WERI-Rb-1 (cell line): ENCODE measurements at regions not wholly inside any gene's neighbourhood (a gene's known extent, or its start where the extent isn't known, plus 50 kb on each side); places are given as distances from the start of the nearest gene placed in this dataset.

Experiments used
- DNase-seq: peaks from one replicate; pipeline ENCODE4 v3.0.0-alpha.2; 2020
- H3K27ac ChIP-seq: fragments of 250-450 bp; sonication (Bioruptor Pico); 2 replicates; pipeline ENCODE4 v1.5.1; 2020; ENCODE audit warnings: mild to moderate bottlenecking, moderate library complexity
- H3K27me3 ChIP-seq: fragments of 250-450 bp; sonication (Bioruptor Pico); 2 replicates; pipeline ENCODE4 v1.5.1; 2021; ENCODE audit warnings: mild to moderate bottlenecking, low read depth, moderate library complexity; ENCODE audit not compliant: insufficient read depth, severe bottlenecking
- H3K36me3 ChIP-seq: fragments of 250-450 bp; sonication (Bioruptor Pico); 2 replicates; pipeline ENCODE4 v1.5.1; 2020; ENCODE audit warnings: mild to moderate bottlenecking, moderate library complexity
- H3K4me3 ChIP-seq: 2 replicates; pipeline ENCODE4 v1.5.1; 2011; ENCODE audit warnings: low read depth, mild to moderate bottlenecking, control low read depth, low read length
- H3K9me3 ChIP-seq: fragments of 250-450 bp; sonication (Bioruptor Pico); 2 replicates; pipeline ENCODE4 v1.5.1; 2021; ENCODE audit warnings: mild to moderate bottlenecking, moderate library complexity; ENCODE audit not compliant: severe bottlenecking
- CTCF ChIP-seq: IDR thresholded peaks from 2 replicates; pipeline ENCODE4 v1.5.1; 2011; ENCODE audit warnings: low read depth, mild to moderate bottlenecking, control low read depth, inconsistent platforms, low read length

GRCh38 chr5:10839916-10840599 lies 79.0 kb upstream of the DAP start:
- Histone ChIP-seq H3K27ac (no peak overlapping the region), H3K4me3 (no peak overlapping the region), H3K36me3 (no peaks in the 10 kb centered on the region; the same call in 1 of the 2 replicates), H3K9me3 (peaks cover 12% of the 10 kb centered on the region), H3K27me3 (no peaks in the 10 kb centered on the region)
- no peak for TF ChIP-seq CTCF
- no peak for DNase-seq

- Histone ChIP-seq H3K9me3 (peaks cover 2% of the 10 kb centered on the region), H3K36me3 (no peaks in the 10 kb centered on the region; the same call in 1 of the 2 replicates)
- TF ChIP-seq CTCF, result no peak
Observed at GRCh38 chr5:10839118-10839517, 78.1 kb upstream of the DAP start.

GRCh38 chr5:10838038-10838437 lies 77.0 kb upstream of the DAP start:
- DNase-seq, result no peak
- Histone ChIP-seq H3K27ac (no peak overlapping the region), H3K36me3 (no peaks in the 10 kb centered on the region; the same call in 1 of the 2 replicates), H3K4me3 (no peak overlapping the region), H3K9me3 (no peaks in the 10 kb centered on the region), H3K27me3 (no peaks in the 10 kb centered on the region)
- no peak for TF ChIP-seq CTCF

More at GRCh38 chr5:10839118-10839517, 78.1 kb upstream of the DAP start:
- Histone ChIP-seq H3K27ac (no peak overlapping the region), H3K27me3 (no peaks in the 10 kb centered on the region), H3K4me3 (no peak overlapping the region)
- DNase-seq, result no peak

- Histone ChIP-seq H3K27me3 (no peaks in the 10 kb centered on the region), H3K9me3 (no peaks in the 10 kb centered on the region), H3K4me3 (no peak overlapping the region), H3K36me3 (no peaks in the 10 kb centered on the region; the same call in 1 of the 2 replicates), H3K27ac (no peak overlapping the region)
- no peak for TF ChIP-seq CTCF
- DNase-seq, result no peak
Observed at GRCh38 chr5:10836986-10837385, 76.0 kb upstream of the DAP start.

GRCh38 chr5:10834695-10835094 lies 73.7 kb upstream of the DAP start:
- Histone ChIP-seq H3K36me3 (no peaks in the 10 kb centered on the region; the same call in 1 of the 2 replicates), H3K4me3 (no peak overlapping the region), H3K9me3 (no peaks in the 10 kb centered on the region), H3K27me3 (no peaks in the 10 kb centered on the region), H3K27ac (no peak overlapping the region)
- no peak for TF ChIP-seq CTCF
- DNase-seq, result no peak

GRCh38 chr5:10832987-10833386 lies 72.0 kb upstream of the DAP start:
- DNase-seq, result no peak
- H3K27ac ChIP-seq, result no peak overlapping the region
- H3K27me3 ChIP-seq, result no peaks in the 10 kb centered on the region
- no peak overlapping the region for H3K4me3 ChIP-seq
- TF ChIP-seq CTCF, result no peak
- no peaks in the 10 kb centered on the region for H3K36me3 ChIP-seq
- no peaks in the 10 kb centered on the region for H3K9me3 ChIP-seq
